Loucy (cell line): ENCODE measurements at regions not wholly inside any gene's neighbourhood (a gene's known extent, or its start where the extent isn't known, plus 50 kb on each side); places are given as distances from the start of the nearest gene placed in this dataset.

Experiments used
- EZH2phosphoT487 ChIP-seq: fragments of 200-600 bp; IDR thresholded peaks from 2 replicates; pipeline ENCODE4 v1.6.1; 2018; ENCODE audit warnings: antibody characterized with exemption, mild to moderate bottlenecking, moderate library complexity, borderline replicate concordance
- TF ChIP-seq, protein P1 (sequence below): fragments of 200-600 bp; sonication (generic); conservative IDR thresholded peaks from 2 replicates; pipeline ENCODE4 v1.5.1; 2014; ENCODE audit warnings: mild to moderate bottlenecking, antibody characterized with exemption, low read length

DNA sequence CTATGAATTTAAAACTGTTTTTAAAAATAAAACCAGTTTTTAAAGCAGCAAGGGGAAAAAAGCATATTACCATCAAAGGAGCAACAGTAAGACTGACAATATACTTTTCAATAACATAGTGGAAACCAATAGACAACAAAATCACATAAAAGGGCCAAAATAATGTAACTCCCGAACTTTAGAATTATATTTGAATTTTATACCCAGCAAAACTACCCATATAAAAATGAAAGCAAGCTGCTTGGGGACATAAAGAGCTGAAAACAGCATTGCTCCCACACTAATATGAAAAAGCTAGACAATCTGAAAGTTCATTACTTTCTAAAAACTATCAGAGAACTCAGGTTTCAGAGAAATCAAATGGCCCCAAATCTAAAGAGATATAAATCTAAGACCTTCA is 199.4 kb upstream of the ARID1B start:
- TF ChIP-seq, protein P1, sequence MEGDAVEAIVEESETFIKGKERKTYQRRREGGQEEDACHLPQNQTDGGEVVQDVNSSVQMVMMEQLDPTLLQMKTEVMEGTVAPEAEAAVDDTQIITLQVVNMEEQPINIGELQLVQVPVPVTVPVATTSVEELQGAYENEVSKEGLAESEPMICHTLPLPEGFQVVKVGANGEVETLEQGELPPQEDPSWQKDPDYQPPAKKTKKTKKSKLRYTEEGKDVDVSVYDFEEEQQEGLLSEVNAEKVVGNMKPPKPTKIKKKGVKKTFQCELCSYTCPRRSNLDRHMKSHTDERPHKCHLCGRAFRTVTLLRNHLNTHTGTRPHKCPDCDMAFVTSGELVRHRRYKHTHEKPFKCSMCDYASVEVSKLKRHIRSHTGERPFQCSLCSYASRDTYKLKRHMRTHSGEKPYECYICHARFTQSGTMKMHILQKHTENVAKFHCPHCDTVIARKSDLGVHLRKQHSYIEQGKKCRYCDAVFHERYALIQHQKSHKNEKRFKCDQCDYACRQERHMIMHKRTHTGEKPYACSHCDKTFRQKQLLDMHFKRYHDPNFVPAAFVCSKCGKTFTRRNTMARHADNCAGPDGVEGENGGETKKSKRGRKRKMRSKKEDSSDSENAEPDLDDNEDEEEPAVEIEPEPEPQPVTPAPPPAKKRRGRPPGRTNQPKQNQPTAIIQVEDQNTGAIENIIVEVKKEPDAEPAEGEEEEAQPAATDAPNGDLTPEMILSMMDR: no peak
- no peak for TF ChIP-seq EZH2phosphoT487
